GM23248 (cell line): ENCODE measurements at regions not wholly inside any gene's neighbourhood (a gene's known extent, or its start where the extent isn't known, plus 50 kb on each side); places are given as distances from the start of the nearest gene placed in this dataset.

Experiments
- DNase-seq: peaks from one replicate; pipeline ENCODE4 v3.0.0-alpha.2; 2015
- H2AFZ ChIP-seq: fragments of 200-600 bp; sonication (generic); 2 replicates; pipeline ENCODE4 v1.6.1; 2016; ENCODE audit warnings: antibody characterized with exemption
- H3F3A ChIP-seq: fragments of 200-600 bp; sonication (generic); 2 replicates; pipeline ENCODE4 v1.6.1; 2016; ENCODE audit warnings: mild to moderate bottlenecking, antibody characterized with exemption, mixed run types; ENCODE audit not compliant: insufficient read depth
- H3K27ac ChIP-seq: fragments of 200-600 bp; sonication (generic); 2 replicates; pipeline ENCODE4 v1.5.1; 2016; ENCODE audit warnings: mild to moderate bottlenecking
- H3K27me3 ChIP-seq: fragments of 200-600 bp; sonication (generic); replicated peaks from 2 replicates; pipeline ENCODE4 v1.6.1; 2016; ENCODE audit warnings: mild to moderate bottlenecking; ENCODE audit not compliant: insufficient read depth
- H3K36me3 ChIP-seq: fragments of 200-600 bp; sonication (generic); 2 replicates; pipeline ENCODE4 v1.6.1; 2016; ENCODE audit warnings: low read depth, mild to moderate bottlenecking
- H3K4me1 ChIP-seq: fragments of 200-600 bp; sonication (generic); 2 replicates; pipeline ENCODE4 v1.6.1; 2016; ENCODE audit warnings: mild to moderate bottlenecking; ENCODE audit not compliant: insufficient read depth
- H3K4me2 ChIP-seq: fragments of 200-600 bp; sonication (generic); one replicate; pipeline ENCODE4 v1.6.1; 2016; ENCODE audit warnings: mild to moderate bottlenecking; ENCODE audit not compliant: unreplicated experiment
- H3K4me3 ChIP-seq: fragments of 200-600 bp; sonication (generic); 2 replicates; pipeline ENCODE4 v1.5.1; 2016; ENCODE audit warnings: mild to moderate bottlenecking
- H3K79me2 ChIP-seq: fragments of 200-600 bp; sonication (generic); 2 replicates; pipeline ENCODE4 v1.6.1; 2016; ENCODE audit warnings: mild to moderate bottlenecking; ENCODE audit not compliant: insufficient read depth
- H3K9ac ChIP-seq: fragments of 200-600 bp; sonication (generic); 2 replicates; pipeline ENCODE4 v1.6.1; 2016; ENCODE audit warnings: mild to moderate bottlenecking
- H3K9me2 ChIP-seq: fragments of 200-600 bp; sonication (generic); 2 replicates; pipeline ENCODE4 v1.6.1; 2016; ENCODE audit warnings: mixed run types, mild to moderate bottlenecking, moderate library complexity; ENCODE audit not compliant: insufficient read depth
- H3K9me3 ChIP-seq: fragments of 200-600 bp; sonication (generic); one replicate; pipeline ENCODE4 v1.6.1; 2017; ENCODE audit warnings: low read depth
- H4K20me1 ChIP-seq: fragments of 200-600 bp; sonication (generic); 2 replicates; pipeline ENCODE4 v1.6.0; 2016; ENCODE audit not compliant: insufficient read depth
- EZH2 ChIP-seq: fragments of 200-600 bp; sonication (generic); IDR thresholded peaks from 2 replicates; pipeline ENCODE4 v1.6.1; 2018; ENCODE audit warnings: antibody characterized with exemption, mild to moderate bottlenecking; ENCODE audit not compliant: insufficient read depth, poor library complexity, severe bottlenecking
- EZH2phosphoT487 ChIP-seq: fragments of 200-600 bp; sonication (generic); IDR thresholded peaks from 2 replicates; pipeline ENCODE4 v1.6.1; 2018; ENCODE audit warnings: antibody characterized with exemption, moderate library complexity, mild to moderate bottlenecking, low read depth; ENCODE audit not compliant: insufficient read depth
- WGBS, 2 experiments: methylation state at CpG; one replicate each; pipeline ENCODE4 v1.1.6; 2015 to 2017; ENCODE audit warnings: low lambda C conversion rate in 2 of 2, low coverage in 1 of 2; ENCODE audit errors: missing lambda C conversion rate in 2 of 2; 5-methylcytosine and 5-hydroxymethylcytosine counted together
- in situ Hi-C: fragments of 300-500 bp; cut with MboI; formaldehyde crosslinking; loops from 2 replicates; pipeline ENCODE4 v1.15.0; 2020

DNA sequence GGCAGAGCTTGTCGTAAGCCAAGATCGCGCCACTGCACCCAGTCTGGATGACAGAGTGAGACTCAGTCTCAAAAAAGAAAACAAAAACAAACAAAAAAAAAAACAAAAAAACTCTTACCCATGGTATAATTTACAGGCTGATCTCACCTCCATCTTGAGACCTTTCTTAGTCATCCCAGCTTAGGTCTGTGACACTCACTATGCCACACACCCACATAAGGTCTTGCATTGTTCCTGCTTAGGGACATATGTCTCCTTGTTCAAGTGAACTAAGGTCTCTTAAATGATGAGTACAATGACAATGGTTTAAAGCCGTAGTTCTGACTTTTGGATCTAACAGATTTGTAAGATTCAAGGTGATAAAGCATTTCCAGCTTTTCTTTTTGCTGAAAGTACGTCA is 360.2 kb upstream of the ARHGEF26 start:
- H3K4me2 ChIP-seq, result no peak overlapping the region
- no peak for DNase-seq
- no peak overlapping the region for H2AFZ ChIP-seq
- no peaks in the 10 kb centered on the region for H3K9me2 ChIP-seq
- no peak overlapping the region for H3K4me3 ChIP-seq
- no peaks in the 10 kb centered on the region for H3K79me2 ChIP-seq
- TF ChIP-seq EZH2, result no peak
- TF ChIP-seq EZH2phosphoT487, result no peak
- 90 to 92% methylated on average over 5 of the region's 5 CpGs for WGBS, 2 experiments
- 0 out of 2 replicates have a peak, but pooled peaks cover 5% of the 10 kb centered on the region for H3F3A ChIP-seq
- in situ Hi-C loops, result loop anchor here (10.0 to 25.0 kb wide), 2 partner anchors 599 to 726 kb away; partner anchors contain the start of gene RAP2B
- no peak overlapping the region for H3K27ac ChIP-seq
- H3K36me3 ChIP-seq, result no peaks in the 10 kb centered on the region
- H3K27me3 ChIP-seq, result no peaks in the 10 kb centered on the region
- H3K4me1 ChIP-seq, result peaks cover 13% of the 10 kb centered on the region; the same call in 1 of the 2 replicates
- H4K20me1 ChIP-seq, result no peaks in the 10 kb centered on the region
- no peaks in the 10 kb centered on the region for H3K9me3 ChIP-seq
- no peak overlapping the region for H3K9ac ChIP-seq

DNA sequence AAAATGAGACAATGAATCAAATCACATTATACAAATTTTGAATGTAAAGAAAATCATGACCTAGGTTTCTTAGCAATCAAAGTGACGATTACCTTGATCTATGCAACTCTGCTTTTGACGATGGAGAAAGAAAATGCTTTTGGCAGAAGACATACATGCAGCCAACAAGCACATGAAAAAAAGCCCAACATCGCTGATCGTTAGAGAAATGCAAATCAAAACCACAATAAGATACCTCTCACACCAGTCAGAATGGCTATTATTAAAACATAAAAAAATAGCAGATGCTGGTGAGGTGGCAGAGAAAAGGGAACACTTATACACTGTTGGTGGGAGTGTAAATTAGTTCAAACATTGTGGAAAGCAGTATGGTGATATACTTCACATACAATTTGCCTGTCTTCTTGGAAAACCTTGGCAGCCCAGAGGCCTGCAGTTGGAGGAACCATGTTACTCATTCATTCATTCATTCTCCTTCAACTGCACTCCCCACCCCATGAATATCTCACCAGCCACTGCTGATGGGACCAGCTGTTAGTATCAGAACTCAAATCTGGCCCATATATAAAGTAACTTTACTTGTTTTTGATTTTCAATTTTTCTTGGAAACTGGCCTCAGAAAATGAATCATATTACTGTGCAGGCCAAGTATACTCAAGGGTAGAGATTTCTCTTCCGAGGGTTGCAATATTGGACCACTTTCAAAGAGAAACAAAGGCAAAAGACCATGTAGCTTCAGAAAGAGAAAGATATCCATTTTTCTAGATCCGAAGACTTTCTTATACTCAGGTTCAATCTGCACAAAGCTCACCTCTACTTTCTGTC is 358.6 kb upstream of the ARHGEF26 start:
- DNase-seq, result no peak
- in situ Hi-C loops, result loop anchor here (10.0 to 25.0 kb wide), 2 partner anchors 600 to 728 kb away; partner anchors contain the start of gene RAP2B

DNA sequence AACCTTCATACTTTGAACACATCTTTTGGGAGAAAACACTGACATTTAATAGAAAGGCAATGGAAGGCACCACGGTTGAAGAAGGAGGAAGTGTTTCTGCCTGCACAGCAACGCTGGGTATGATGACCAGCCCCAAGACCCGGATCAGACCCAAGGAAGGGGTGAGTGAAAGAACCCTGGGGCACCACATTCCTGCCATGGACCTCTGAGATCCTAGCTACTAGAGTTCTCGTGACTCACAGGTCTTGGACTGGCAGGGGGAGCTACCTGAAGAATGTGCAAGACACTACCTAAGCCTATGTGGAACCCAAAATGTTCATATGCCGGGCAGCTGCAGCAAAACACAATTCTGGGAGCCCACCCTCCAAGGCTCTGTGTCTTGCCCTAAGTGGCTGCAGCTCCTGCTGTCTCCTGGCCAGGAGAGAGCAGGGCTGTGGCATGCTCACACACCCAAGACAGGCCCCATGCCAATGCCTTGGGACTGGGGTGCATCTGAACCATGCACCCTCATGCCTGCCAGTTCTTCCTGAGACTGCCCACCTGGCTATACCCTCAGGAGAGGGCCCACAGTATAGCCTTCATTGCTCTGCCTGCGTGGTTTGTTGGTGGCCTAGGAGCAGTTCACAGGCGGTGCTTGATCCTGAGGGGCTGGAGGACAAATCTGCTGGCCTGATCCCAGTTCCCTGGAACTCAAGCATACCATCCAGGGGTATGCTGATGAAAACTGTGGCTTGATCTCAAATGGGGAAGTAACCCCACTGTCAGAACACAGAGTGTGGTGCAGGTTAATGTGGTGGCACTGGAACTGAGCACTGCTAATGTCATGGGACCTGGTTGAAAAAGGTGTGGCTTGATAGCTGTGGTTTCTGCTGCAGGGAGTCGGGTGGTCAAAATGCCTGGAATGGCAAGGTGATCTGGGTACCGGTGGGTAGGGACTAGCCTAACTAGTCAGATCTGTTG is 353.3 kb upstream of the ARHGEF26 start:
- TF ChIP-seq EZH2 (no peak), EZH2phosphoT487 (no peak)
- H3K9me3 ChIP-seq, result no peaks in the 10 kb centered on the region
- H3K4me1 ChIP-seq, result no peaks in the 10 kb centered on the region
- H3K27ac ChIP-seq, result no peak overlapping the region
- in situ Hi-C loops, result loop anchor here (10.0 to 25.0 kb wide), 2 partner anchors 606 to 733 kb away; partner anchors contain the start of gene RAP2B
- H3K4me2 ChIP-seq, result no peak overlapping the region
- H3F3A ChIP-seq, result no peaks in the 10 kb centered on the region
- 80 to 83% methylated on average over 9 of the region's 9 CpGs for WGBS, 2 experiments
- H3K4me3 ChIP-seq, result no peak overlapping the region
- H3K27me3 ChIP-seq, result no peaks in the 10 kb centered on the region
- no peaks in the 10 kb centered on the region for H4K20me1 ChIP-seq
- no peaks in the 10 kb centered on the region for H3K79me2 ChIP-seq
- H3K9me2 ChIP-seq, result no peaks in the 10 kb centered on the region
- no peak for DNase-seq
- H3K36me3 ChIP-seq, result no peaks in the 10 kb centered on the region
- no peak overlapping the region for H2AFZ ChIP-seq
- H3K9ac ChIP-seq, result no peak overlapping the region

More for the DNA sequence above, 358.6 kb upstream of the ARHGEF26 start:
- Histone ChIP-seq H2AFZ (no peak overlapping the region), H3K27me3 (no peaks in the 10 kb centered on the region), H3K36me3 (no peaks in the 10 kb centered on the region), H3K4me3 (no peak overlapping the region), H3K79me2 (no peaks in the 10 kb centered on the region), H3K4me1 (peaks cover 5% of the 10 kb centered on the region; the same call in 1 of the 2 replicates), H3K9me3 (no peaks in the 10 kb centered on the region), H3F3A (no peaks in the 10 kb centered on the region), H3K9me2 (no peaks in the 10 kb centered on the region), H3K9ac (no peak overlapping the region), H3K4me2 (no peak overlapping the region), H4K20me1 (no peaks in the 10 kb centered on the region), H3K27ac (no peak overlapping the region)
- TF ChIP-seq EZH2 (no peak), EZH2phosphoT487 (no peak)
- 74 to 77% methylated on average over 6 of the region's 6 CpGs for WGBS, 2 experiments

DNA sequence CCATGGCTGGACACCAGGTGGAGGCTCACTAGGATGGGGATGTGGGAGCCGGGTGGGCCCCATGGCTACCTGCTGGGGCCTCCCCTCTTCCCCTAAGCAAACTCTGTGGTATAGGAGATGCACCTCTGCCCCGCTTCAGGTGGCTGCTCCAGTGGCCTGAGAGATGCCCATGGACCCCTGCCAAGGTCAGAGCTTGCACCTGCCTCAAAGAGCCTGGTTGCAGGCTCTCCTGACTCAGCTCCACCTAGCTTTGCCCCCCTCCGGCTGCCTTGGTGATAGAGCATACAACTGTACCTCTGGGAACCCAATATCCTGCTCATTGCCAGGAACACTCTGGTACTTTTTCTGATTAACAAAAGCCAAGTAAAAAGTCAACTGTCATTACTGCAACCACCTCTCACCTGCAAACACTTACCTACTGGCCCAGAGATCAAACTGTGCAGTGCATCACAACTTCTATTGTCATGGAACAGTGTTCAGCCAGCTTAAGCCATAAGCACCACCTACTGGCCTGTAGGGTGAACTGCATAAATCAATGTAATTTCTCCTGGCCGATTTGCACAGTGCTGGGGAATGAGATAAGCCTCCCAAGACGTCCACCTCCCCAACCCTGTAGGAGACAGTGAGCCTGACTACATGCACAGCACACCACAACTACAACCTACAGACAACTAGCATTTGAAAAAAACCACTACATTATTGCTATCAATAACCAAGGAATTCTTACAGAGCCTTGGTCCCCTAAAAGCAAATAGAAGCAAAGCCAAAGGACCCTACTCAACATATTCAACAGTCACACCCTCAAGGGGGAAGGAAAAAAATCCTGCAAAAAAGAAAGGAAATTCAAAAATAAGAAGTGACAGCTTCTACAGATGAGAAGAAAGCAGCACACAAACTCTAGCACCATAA is 352.4 kb upstream of the ARHGEF26 start:
- TF ChIP-seq EZH2phosphoT487, result no peak
- TF ChIP-seq EZH2, result no peak
- Histone ChIP-seq H2AFZ (no peak overlapping the region), H3F3A (no peaks in the 10 kb centered on the region), H3K4me3 (no peak overlapping the region), H3K36me3 (no peaks in the 10 kb centered on the region), H3K9me3 (no peaks in the 10 kb centered on the region), H3K4me2 (no peak overlapping the region), H3K4me1 (no peaks in the 10 kb centered on the region), H3K79me2 (no peaks in the 10 kb centered on the region), H4K20me1 (no peaks in the 10 kb centered on the region), H3K27ac (no peak overlapping the region), H3K9me2 (no peaks in the 10 kb centered on the region), H3K9ac (no peak overlapping the region), H3K27me3 (no peaks in the 10 kb centered on the region)
- peak; percentile 70 for DNase-seq
- in situ Hi-C loops, result loop anchor here (10.0 to 25.0 kb wide), 2 partner anchors 607 to 734 kb away; partner anchors contain the start of gene RAP2B
- 48 to 50% methylated on average over 5 of the region's 5 CpGs for WGBS, 2 experiments
